ENCODE measurements at regions not wholly inside any gene's neighbourhood (a gene's known extent, or its start where the extent isn't known, plus 50 kb on each side); places are given as distances from the start of the nearest gene placed in this dataset.

DNA sequence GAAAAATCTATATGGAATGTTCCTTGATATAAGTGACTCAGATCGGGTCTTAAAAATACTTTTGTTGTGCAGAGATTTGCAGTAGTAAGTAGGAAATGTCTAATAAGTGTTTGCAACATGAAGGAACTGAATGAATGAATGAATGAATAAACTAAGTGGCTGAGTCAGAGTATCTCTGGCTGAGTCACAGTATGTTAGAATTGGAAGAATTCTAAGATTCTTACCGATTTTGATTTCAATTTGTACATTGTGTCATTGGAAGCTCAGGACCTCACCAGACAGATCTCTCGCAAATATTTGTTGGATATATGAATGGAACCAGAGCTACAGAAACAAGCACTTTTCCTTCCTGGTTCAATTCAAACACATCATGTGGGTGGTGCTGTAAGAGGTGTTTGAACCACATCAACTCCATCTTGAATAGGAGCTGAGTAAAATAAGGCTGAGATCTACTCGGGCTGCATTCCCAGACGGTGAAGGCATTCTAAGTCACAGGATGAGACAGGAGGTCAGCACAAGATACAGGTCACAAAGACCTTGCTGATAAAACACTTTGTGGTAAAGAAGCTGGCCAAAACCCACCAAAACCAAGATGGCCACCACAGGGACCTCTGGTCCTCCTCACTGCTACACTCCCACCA lies 123.9 kb upstream of the FOXN3 start:
- Histone ChIP-seq H3K9me2 (ENCODE audit: insufficient read depth) (no peaks in the 10 kb centered on the region), H2AFZ (no peak overlapping the region), H3K4me3 (no peak overlapping the region), H4K20me1 (ENCODE audit: insufficient read depth) (no peaks in the 10 kb centered on the region), H3K27ac (no peak overlapping the region), H3K4me1 (replicated peaks; ENCODE audit: insufficient read depth) (no peaks in the 10 kb centered on the region), H3K79me2 (ENCODE audit: low read depth) (no peaks in the 10 kb centered on the region), H3K9me3 (ENCODE audit: insufficient read depth, low read depth) (no peaks in the 10 kb centered on the region), H3K4me2 (no peak overlapping the region), H3K27me3 (ENCODE audit: insufficient read depth, low read depth) (peaks cover 24% of the 10 kb centered on the region), H3K36me3 (ENCODE audit: low read depth) (no peaks in the 10 kb centered on the region), H3F3A (ENCODE audit: insufficient read depth, low read depth) (no peaks in the 10 kb centered on the region)
- ChIA-PET POLR2A (ENCODE audit: unreplicated experiment) (no interaction called here), CTCF (no interaction called here)
- intact Hi-C loops (cut with micrococcal nuclease; ENCODE audit: unreplicated experiment), result no loop called here
- no TSS peak for BruUV-seq (replicated peaks)
- DNase-seq, result no peak
- no peak for TF ChIP-seq EZH2 (IDR thresholded peaks at IDR 0.05; ENCODE audit: low read depth)
- TF ChIP-seq, protein P1, sequence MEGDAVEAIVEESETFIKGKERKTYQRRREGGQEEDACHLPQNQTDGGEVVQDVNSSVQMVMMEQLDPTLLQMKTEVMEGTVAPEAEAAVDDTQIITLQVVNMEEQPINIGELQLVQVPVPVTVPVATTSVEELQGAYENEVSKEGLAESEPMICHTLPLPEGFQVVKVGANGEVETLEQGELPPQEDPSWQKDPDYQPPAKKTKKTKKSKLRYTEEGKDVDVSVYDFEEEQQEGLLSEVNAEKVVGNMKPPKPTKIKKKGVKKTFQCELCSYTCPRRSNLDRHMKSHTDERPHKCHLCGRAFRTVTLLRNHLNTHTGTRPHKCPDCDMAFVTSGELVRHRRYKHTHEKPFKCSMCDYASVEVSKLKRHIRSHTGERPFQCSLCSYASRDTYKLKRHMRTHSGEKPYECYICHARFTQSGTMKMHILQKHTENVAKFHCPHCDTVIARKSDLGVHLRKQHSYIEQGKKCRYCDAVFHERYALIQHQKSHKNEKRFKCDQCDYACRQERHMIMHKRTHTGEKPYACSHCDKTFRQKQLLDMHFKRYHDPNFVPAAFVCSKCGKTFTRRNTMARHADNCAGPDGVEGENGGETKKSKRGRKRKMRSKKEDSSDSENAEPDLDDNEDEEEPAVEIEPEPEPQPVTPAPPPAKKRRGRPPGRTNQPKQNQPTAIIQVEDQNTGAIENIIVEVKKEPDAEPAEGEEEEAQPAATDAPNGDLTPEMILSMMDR (conservative IDR thresholded peaks at IDR 0.05), result no peak

DNA sequence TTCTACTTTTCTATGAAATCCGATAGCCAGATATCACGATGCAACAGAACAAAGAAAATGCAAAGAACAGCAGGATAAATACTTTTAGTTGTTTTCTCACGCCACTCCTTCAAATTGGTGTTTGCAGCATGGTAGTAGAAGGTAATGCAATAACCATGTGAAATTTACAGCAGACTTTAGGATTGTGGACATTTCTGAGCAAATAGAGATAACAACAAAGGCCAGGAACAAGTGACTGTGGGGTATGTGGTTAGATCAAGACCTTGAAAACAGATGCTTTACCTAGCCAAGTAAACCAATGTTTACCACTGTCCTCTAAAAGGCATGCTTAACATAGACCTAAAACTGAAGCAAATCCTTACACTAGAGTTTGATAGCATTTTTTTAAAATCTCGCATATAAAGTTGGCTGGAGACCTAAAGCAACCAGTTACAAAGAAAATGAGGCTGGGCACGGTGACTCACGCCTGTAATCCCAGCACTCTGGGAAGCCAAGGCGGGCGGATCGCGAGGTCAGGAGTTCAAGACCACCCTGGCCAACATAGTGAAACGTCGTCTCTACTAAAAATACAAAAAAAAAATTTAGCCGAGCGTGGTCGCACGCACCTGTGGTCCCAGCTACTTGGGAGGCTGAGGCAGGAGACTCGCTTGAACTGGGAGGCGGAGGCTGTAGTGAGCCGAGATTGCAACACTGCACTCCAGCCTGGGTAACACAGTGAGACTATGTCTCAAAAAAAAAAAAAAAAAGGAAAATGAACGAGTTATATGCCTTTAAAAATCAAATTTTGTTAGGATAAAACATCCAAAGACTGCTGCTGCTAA lies 123.2 kb upstream of the FOXN3 start:
- no TSS peak for BruUV-seq (replicated peaks)
- H3K9me3 ChIP-seq (ENCODE audit: insufficient read depth, low read depth), result no peaks in the 10 kb centered on the region
- H4K20me1 ChIP-seq (ENCODE audit: insufficient read depth), result no peaks in the 10 kb centered on the region
- TF ChIP-seq, protein P1 (conservative IDR thresholded peaks at IDR 0.05), result no peak
- TF ChIP-seq EZH2 (IDR thresholded peaks at IDR 0.05; ENCODE audit: low read depth), result no peak
- H3K4me1 ChIP-seq (replicated peaks; ENCODE audit: insufficient read depth), result no peaks in the 10 kb centered on the region
- H3K9me2 ChIP-seq (ENCODE audit: insufficient read depth), result no peaks in the 10 kb centered on the region
- no peak overlapping the region for H3K27ac ChIP-seq
- no peak for DNase-seq
- peaks cover 25% of the 10 kb centered on the region for H3K27me3 ChIP-seq (ENCODE audit: insufficient read depth, low read depth)
- no peak overlapping the region for H2AFZ ChIP-seq
- POLR2A ChIA-PET (ENCODE audit: unreplicated experiment), result no interaction called here
- no peaks in the 10 kb centered on the region for H3K36me3 ChIP-seq (ENCODE audit: low read depth)
- intact Hi-C loops (cut with micrococcal nuclease; ENCODE audit: unreplicated experiment), result no loop called here
- H3F3A ChIP-seq (ENCODE audit: insufficient read depth, low read depth), result no peaks in the 10 kb centered on the region
- CTCF ChIA-PET, result no interaction called here
- H3K4me3 ChIP-seq, result no peak overlapping the region
- no peak overlapping the region for H3K4me2 ChIP-seq
- no peaks in the 10 kb centered on the region for H3K79me2 ChIP-seq (ENCODE audit: low read depth)

DNA sequence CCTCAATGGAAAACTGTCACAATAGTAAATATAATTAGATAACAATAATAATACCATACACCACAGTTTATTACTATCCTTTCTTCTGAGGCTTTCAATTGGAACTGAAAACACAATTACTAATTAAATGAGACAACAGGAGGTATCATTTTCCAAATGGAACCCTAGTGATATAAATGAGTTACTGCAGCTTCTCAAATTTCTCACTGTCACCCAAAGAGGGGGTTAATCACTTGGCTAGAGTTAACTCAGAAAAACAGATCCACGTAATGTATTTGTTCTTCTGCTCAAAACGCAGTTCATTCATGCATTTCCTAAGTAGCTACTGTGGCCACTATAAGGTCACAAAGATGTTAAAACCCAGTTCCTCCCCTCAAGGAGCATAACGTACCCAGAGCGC lies 120.9 kb upstream of the FOXN3 start:
- ChIA-PET POLR2A (ENCODE audit: unreplicated experiment) (no interaction called here), CTCF (no interaction called here)
- Histone ChIP-seq H3K4me3 (no peak overlapping the region), H3K79me2 (ENCODE audit: low read depth) (no peaks in the 10 kb centered on the region), H3K4me1 (replicated peaks; ENCODE audit: insufficient read depth) (no peaks in the 10 kb centered on the region), H3K9me3 (ENCODE audit: insufficient read depth, low read depth) (no peaks in the 10 kb centered on the region), H3K27me3 (ENCODE audit: insufficient read depth, low read depth) (peaks cover 33% of the 10 kb centered on the region), H2AFZ (no peak overlapping the region), H3K4me2 (no peak overlapping the region), H3F3A (ENCODE audit: insufficient read depth, low read depth) (no peaks in the 10 kb centered on the region), H3K36me3 (ENCODE audit: low read depth) (no peaks in the 10 kb centered on the region), H3K9me2 (ENCODE audit: insufficient read depth) (no peaks in the 10 kb centered on the region), H4K20me1 (ENCODE audit: insufficient read depth) (no peaks in the 10 kb centered on the region), H3K27ac (no peak overlapping the region)
- TF ChIP-seq, protein P1 (conservative IDR thresholded peaks at IDR 0.05), result no peak
- TF ChIP-seq EZH2 (IDR thresholded peaks at IDR 0.05; ENCODE audit: low read depth), result no peak
- no TSS peak for BruUV-seq (replicated peaks)
- no peak for DNase-seq
- intact Hi-C loops (cut with micrococcal nuclease; ENCODE audit: unreplicated experiment), result no loop called here
